Left renal pelvis (tissue), 4 donors: ENCODE measurements at regions not wholly inside any gene's neighbourhood (a gene's known extent, or its start where the extent isn't known, plus 50 kb on each side); places are given as distances from the start of the nearest gene placed in this dataset.

Source experiments
- DNase-seq, 4 donors: peaks; one replicate each; pipeline ENCODE4 v3.0.0-alpha.2; 2013; ENCODE audit warnings: low read depth in 4 of 4, low spot score in 3 of 4

GRCh38 chr1:43065616-43066399 is 106.3 kb downstream of the EBNA1BP2 start:
- no peak for DNase-seq

- DNase-seq, result no peak
Measured at GRCh38 chr1:43065191-43065590, 106.5 kb upstream of the SLC2A1 start.

- no peak for DNase-seq
Measured at GRCh38 chr1:43063394-43064219, 104.9 kb upstream of the SLC2A1 start.

GRCh38 chr1:43062527-43063095 is 103.9 kb upstream of the SLC2A1 start:
- DNase-seq, result no peak

GRCh38 chr1:43061757-43062156 is 103.1 kb upstream of the SLC2A1 start:
- no peak for DNase-seq

GRCh38 chr1:43059640-43060574 is 101.2 kb upstream of the SLC2A1 start:
- DNase-seq, result no peak

- DNase-seq, result no peak
Measured at GRCh38 chr1:43058545-43059360, 100.1 kb upstream of the SLC2A1 start.

GRCh38 chr1:43058056-43058455 is 99.4 kb upstream of the SLC2A1 start:
- no peak for DNase-seq

GRCh38 chr1:43057567-43057966 is 98.9 kb upstream of the SLC2A1 start:
- DNase-seq, result no peak

- no peak for DNase-seq
Measured at GRCh38 chr1:43056981-43057391, 98.3 kb upstream of the SLC2A1 start.

- DNase-seq, result no peak
Measured at GRCh38 chr1:43056460-43056859, 97.8 kb upstream of the SLC2A1 start.

- no peak for DNase-seq
Measured at GRCh38 chr1:43054961-43055360, 96.3 kb upstream of the SLC2A1 start.

- DNase-seq, result no peak
Measured at GRCh38 chr1:43052786-43053439, 94.2 kb upstream of the SLC2A1 start.

- DNase-seq, result no peak
Measured at GRCh38 chr1:43052322-43052721, 93.7 kb upstream of the SLC2A1 start.

GRCh38 chr1:43049481-43049880 is 90.8 kb upstream of the SLC2A1 start:
- no peak for DNase-seq

- DNase-seq, result no peak
Measured at GRCh38 chr1:43048601-43049011, 89.9 kb upstream of the SLC2A1 start.

GRCh38 chr1:43047135-43047534 is 88.5 kb upstream of the SLC2A1 start:
- no peak for DNase-seq

GRCh38 chr1:43044572-43045361 is 86.1 kb upstream of the SLC2A1 start:
- DNase-seq, result no peak
